HG02678 (cell line): ENCODE measurements at regions not wholly inside any gene's neighbourhood (a gene's known extent, or its start where the extent isn't known, plus 50 kb on each side); places are given as distances from the start of the nearest gene placed in this dataset.
"Not testable (repeated sequence)": the region's sequence is repeated elsewhere in the genome, so short reads cannot be mapped to it uniquely, and the experiment has no call there.

Experiments used
- ATAC-seq: cut with Tn5 transposase; IDR thresholded peaks from one replicate; pipeline ENCODE4 v1.9.1; 2021; ENCODE audit warnings: mild to moderate bottlenecking, moderate library complexity; ENCODE audit not compliant: unreplicated experiment

GRCh38 chr11:116324077-116324476 is 448.7 kb downstream of the BUD13 start:
- ATAC-seq: not testable (repeated sequence)

GRCh38 chr11:116317212-116317611 is 455.6 kb downstream of the BUD13 start:
- ATAC-seq: no peak

DNA sequence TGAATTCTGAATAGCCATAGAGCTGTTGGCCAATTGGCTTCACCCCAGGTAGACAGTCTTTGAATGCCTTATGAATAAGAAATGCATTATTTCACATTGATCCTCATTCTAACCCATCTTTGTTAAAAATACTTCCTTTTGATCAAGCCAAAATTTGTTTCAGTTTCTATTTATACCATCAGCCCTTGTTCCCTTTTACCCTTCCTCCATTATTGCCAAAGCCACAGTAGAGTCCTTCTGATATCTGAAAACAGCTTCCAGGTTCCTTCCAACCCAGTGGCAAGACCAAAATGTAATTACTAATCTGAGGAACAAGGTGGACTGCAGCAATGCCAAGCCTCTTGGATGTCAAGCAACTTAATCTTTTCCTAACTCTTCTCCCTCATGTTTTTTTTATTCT is 458.8 kb downstream of the BUD13 start:
- ATAC-seq: no peak

GRCh38 chr11:116312570-116313391 is 460.0 kb downstream of the BUD13 start:
- no peak for ATAC-seq

DNA sequence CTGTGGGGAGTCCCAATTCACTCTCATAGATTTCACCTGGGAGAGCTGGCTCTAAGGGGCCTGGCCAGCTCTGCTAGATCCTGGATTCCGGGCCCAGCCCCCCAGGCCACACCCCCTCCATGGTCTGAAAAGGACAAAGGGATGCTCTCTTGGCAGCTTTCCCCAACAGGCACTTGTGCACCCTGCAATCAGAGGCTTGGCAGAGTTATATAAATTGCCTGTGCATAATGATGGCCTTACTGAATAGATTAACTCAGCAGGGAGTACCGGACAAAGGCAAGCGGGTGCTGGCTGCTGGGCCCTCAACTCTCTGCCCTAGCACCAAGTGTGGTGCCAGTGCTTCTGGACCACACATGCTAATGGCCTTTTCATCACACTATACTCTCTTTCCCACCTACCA is 461.6 kb downstream of the BUD13 start:
- ATAC-seq: no peak

GRCh38 chr11:116310698-116311097 is 462.1 kb downstream of the BUD13 start:
- no peak for ATAC-seq

- ATAC-seq: no peak
Measured at GRCh38 chr11:116310226-116310625, 462.6 kb downstream of the BUD13 start.

DNA sequence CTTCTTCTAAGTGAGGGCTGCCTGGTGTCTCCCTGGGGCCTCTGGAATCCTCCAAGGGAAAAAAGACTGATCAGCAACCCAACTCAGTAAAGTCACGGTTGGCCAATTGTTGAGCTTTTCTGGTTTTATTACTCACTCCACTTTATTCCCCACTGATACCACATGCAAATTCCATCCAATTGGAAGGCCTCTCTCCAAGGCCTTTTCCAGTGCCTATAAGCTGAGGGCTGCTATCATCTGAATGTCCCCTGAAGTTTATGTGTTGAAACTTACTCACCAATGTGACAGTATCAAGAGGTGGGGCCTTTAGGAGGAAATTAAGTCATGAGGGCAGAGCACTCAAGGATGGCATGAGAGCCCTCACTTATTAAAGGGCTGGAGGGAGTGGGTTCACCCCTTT is 463.3 kb downstream of the BUD13 start:
- no peak for ATAC-seq

DNA sequence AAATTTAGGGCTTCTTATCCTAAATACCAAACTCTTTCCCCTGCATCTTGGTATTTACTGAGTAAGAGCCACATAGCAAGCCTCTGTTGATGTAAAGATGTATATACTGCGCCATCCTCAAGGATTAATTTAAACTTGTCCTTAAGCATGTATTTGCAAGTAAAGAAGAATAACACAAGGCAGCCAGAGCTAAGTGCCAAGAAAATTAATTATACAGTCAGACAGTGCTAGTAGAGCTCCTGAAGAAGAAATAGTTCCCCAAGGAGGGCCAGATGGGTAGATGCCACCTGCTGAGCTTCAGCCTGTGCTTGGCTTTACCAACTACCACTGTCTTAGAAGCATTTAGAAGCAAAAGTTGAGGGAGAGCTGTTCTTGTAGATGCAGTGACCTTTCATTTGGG is 470.0 kb downstream of the BUD13 start:
- ATAC-seq: no peak

DNA sequence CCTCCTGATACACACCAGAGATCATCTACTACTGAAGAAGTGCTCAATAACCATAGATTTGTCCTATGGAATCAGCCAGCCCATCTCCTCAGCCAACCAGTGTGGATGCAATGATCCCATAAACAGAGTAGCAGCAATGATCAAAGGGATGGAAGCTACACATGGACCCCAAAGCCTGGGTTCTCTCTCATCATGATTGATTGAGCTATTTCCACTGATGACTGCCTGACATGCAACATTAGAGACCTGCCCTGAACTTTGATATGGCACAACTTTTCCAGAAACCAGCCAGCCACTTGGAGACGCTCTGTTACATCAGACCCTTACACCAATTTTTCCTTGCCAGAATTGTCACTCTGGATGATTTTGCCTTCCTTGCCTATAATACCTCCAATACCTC is 471.6 kb downstream of the BUD13 start:
- no peak for ATAC-seq

- no peak for ATAC-seq
Measured at GRCh38 chr11:116300232-116300631, 472.6 kb downstream of the BUD13 start.

GRCh38 chr11:116294630-116295029 is 478.2 kb downstream of the BUD13 start:
- no peak for ATAC-seq

DNA sequence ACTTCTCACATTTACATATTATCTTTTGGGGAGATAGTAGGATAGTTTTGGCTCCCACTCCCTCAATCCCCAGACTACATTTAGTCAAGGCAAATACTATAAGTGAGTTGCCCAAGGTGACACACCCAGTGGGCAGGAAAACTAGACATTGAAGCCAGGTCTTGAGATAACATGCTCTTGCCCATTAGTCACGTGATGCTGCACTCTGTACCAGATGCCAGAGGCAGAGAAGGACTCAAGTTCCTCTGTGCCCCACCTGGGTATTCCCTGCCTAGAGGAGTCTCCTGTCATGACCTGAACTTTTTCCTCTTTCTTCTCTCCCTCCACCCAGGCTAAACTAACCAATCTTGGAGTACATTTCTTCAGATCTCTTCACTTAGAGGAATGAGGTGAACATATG is 484.9 kb downstream of the BUD13 start:
- ATAC-seq: no peak

DNA sequence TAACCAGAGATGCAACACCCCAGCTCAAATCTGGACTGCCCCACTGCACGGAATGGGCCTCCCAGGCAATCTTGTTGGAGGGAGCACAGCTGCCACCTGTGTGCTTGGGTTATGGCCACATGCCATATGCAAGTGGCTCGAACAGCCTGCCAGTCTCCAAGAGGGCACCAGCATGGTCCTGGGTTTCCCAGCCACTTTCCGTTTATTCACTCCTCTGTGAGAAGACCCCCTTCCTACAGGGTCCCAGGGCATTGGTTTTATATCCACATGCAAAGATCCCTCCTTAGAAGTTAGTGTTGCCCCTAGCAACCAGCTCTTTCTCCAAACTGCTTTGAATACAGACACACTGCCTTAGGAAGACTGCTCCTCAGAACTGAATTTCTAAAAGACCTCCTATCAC is 487.8 kb downstream of the BUD13 start:
- no peak for ATAC-seq

DNA sequence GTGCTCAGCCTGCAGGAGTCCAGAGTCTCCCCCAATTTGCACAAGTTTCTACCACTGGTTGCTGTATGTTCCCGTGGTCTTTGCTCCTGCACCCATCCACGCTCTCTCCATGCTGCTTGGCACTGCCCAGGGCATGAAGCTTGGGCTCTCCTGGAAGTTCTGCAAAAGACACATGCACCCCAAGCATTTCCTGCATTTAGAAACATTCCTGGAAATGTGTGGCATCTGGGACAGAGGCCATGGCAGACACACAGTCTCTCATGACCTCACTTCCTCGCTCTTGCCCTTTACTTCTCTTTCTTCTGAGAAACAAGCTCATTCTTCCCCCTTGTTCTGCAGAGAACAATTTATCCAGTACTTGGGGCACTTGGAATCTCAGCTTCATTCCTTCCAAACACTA is 489.5 kb downstream of the BUD13 start:
- ATAC-seq: no peak

GRCh38 chr11:116282481-116282880 is 490.3 kb downstream of the BUD13 start:
- ATAC-seq: no peak

- ATAC-seq: no peak
Measured at GRCh38 chr11:116281173-116282160, 491.3 kb downstream of the BUD13 start.

GRCh38 chr11:116279511-116279910 is 493.3 kb downstream of the BUD13 start:
- no peak for ATAC-seq

GRCh38 chr11:116278076-116278475 is 494.7 kb downstream of the BUD13 start:
- ATAC-seq: no peak

GRCh38 chr11:116276051-116277044 is 496.4 kb downstream of the BUD13 start:
- ATAC-seq: peak; percentile 93

GRCh38 chr11:116275635-116276034 is 497.2 kb downstream of the BUD13 start:
- no peak for ATAC-seq
